Activated CD4-positive, alpha-beta T cell treated with anti-CD3 and anti-CD28 coated beads for 36 hours (primary cell): ENCODE measurements at regions not wholly inside any gene's neighbourhood (a gene's known extent, or its start where the extent isn't known, plus 50 kb on each side); places are given as distances from the start of the nearest gene placed in this dataset.

ENCODE experiments used
- ATAC-seq: fragments of 200-7000 bp; cut with Tn5 transposase; one replicate; pipeline ENCODE4 v1.10.0; 2021; ENCODE audit warnings: mild to moderate bottlenecking, moderate library complexity
- CTCF ChIA-PET: fragments of 350-600 bp; sonication (Branson Sonifier 250); formaldehyde crosslinking; loops from one replicate; lab custom pipeline; 2021; ENCODE audit warnings: antibody characterized with exemption; lab: Charles Lee
- POLR2A ChIA-PET: fragments of 350-600 bp; sonication (Branson Sonifier 250); formaldehyde crosslinking; loops from one replicate; lab custom pipeline; 2021; ENCODE audit warnings: antibody characterized with exemption, inconsistent platforms; lab: Charles Lee
- DNase-seq: peaks from one replicate; pipeline ENCODE4 v3.0.0-alpha.2; 2020
- H3K27ac Mint-ChIP-seq: one replicate; pipeline ENCODE4 v1.8.0; 2021; ENCODE audit warnings: mixed read lengths
- H3K27me3 Mint-ChIP-seq: one replicate; pipeline ENCODE4 v1.8.0; 2021; ENCODE audit warnings: mixed read lengths
- H3K36me3 Mint-ChIP-seq: one replicate; pipeline ENCODE4 v1.8.0; 2021; ENCODE audit warnings: low read depth, mixed read lengths
- H3K4me1 Mint-ChIP-seq: one replicate; pipeline ENCODE4 v1.8.0; 2021; ENCODE audit warnings: mixed read lengths
- H3K4me3 Mint-ChIP-seq: one replicate; pipeline ENCODE4 v1.8.0; 2021; ENCODE audit warnings: mild to moderate bottlenecking, moderate library complexity, mixed read lengths
- H3K9me3 Mint-ChIP-seq: one replicate; pipeline ENCODE4 v1.8.0; 2021; ENCODE audit warnings: low read depth, mixed read lengths
- intact Hi-C, 2 experiments: fragments of 100-400 bp; cut with DNase I in 1 of 2; cut with micrococcal nuclease in 1 of 2; formaldehyde crosslinking; loops; one replicate each; pipeline versions ENCODE4 v1.14.2 to v1.15.1; 2022 to 2024; cut with DNase I, micrococcal nuclease

DNA sequence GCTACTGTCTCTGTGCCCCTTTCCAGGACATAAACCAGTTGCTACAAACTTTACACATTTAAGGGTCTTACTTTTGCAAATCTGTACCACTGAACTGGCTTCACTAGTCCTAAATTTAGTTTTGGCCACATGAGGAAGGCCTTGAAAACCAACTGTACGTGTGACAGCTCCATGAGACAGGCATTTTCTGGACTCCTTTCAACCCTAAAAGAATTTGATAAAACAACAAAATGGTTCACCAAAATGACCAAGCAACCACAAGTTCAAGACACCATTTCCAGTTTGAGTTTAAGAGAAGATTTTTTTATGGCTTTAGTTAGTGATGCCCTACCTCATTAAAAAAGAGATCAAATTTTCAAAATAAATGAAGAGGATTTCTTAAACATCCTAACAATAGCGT, 246.4 kb downstream of the ZNF674 start:
- CTCF ChIA-PET = no interaction called here
- POLR2A ChIA-PET = no interaction called here
- ATAC-seq (no peak), DNase-seq (no peak)
- H3K27me3 Mint-ChIP-seq = no peaks in the 10 kb centered on the region
- H3K4me1 Mint-ChIP-seq = no peaks in the 10 kb centered on the region
- no peaks in the 10 kb centered on the region for H3K9me3 Mint-ChIP-seq
- H3K4me3 Mint-ChIP-seq = no peak overlapping the region
- intact Hi-C loops = no loop called here
- no peaks in the 10 kb centered on the region for H3K36me3 Mint-ChIP-seq
- no peak overlapping the region for H3K27ac Mint-ChIP-seq

DNA sequence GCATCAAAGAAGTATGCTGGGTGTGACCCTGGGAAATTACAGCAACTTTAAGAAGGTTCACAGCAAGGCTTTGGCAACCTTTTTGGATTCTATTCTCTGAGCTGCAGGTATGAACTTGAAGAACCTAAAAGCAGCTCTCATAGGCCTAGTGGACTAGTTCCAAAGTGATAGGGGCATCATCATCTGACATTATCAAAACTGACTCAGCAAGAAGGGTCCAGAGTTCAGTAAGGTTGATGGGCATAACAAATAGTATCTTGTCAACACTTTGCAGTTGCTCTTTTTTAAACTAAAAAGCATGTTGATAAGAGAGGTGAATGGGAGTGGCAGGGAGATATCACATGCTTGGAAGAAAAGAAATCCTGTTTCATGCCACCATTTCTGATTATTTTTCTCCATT, 249.3 kb downstream of the ZNF674 start:
- no peak for ATAC-seq
- CTCF ChIA-PET = no interaction called here
- POLR2A ChIA-PET = no interaction called here
- H3K36me3 Mint-ChIP-seq = no peaks in the 10 kb centered on the region
- no peak for DNase-seq
- H3K4me3 Mint-ChIP-seq = no peak overlapping the region
- no peaks in the 10 kb centered on the region for H3K4me1 Mint-ChIP-seq
- intact Hi-C loops = no loop called here
- no peaks in the 10 kb centered on the region for H3K27me3 Mint-ChIP-seq
- no peak overlapping the region for H3K27ac Mint-ChIP-seq
- H3K9me3 Mint-ChIP-seq = peaks cover 3% of the 10 kb centered on the region

DNA sequence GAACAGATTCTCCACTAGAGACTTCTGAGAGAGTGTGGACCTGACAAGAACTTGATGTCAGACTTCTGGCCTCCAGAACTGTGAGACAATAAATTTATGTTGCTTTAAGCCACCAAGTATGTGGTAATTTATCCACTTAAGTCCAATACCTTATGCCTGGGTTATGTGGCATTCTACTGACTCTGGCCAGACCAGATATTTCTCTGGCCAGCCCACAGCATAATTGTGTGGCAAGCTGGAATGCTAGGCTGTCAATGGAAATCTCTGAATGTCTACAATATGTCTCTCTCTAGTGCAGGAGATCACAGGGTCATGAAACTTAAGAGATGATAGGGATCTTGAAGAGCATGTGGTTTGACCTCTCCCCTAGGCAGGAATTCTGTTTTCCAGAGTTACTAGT, 251.0 kb downstream of the ZNF674 start:
- Mint-ChIP-seq H3K4me3 (no peak overlapping the region), H3K4me1 (no peaks in the 10 kb centered on the region), H3K9me3 (peaks cover 3% of the 10 kb centered on the region), H3K27ac (no peak overlapping the region), H3K36me3 (no peaks in the 10 kb centered on the region), H3K27me3 (no peaks in the 10 kb centered on the region)
- POLR2A ChIA-PET = no interaction called here
- DNase-seq (no peak), ATAC-seq (no peak)
- CTCF ChIA-PET = no interaction called here
- intact Hi-C loops = no loop called here

DNA sequence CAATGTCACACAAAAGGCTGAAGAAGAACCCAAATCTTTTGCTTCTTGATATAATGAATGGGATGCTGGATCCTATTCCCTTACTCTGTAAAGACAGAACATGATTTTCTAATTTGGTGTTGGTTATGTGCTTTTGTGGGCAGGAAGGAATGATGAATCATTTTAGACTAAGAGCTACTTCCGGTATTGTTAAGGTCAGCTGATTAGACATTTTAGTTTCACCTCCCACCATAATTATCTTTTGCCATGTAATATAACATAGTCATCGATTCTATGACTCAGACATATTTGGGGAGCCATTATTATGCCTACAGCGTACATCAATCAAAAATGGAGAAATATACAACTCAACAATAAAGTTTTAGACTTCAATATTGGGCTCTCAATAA, 265.3 kb downstream of the ZNF674 start:
- no peak overlapping the region for H3K4me3 Mint-ChIP-seq
- no peaks in the 10 kb centered on the region for H3K9me3 Mint-ChIP-seq
- no peaks in the 10 kb centered on the region for H3K36me3 Mint-ChIP-seq
- no peaks in the 10 kb centered on the region for H3K27me3 Mint-ChIP-seq
- DNase-seq (no peak), ATAC-seq (peak; percentile 60)
- intact Hi-C loops = loop anchor here (2.0 to 5.0 kb wide), 2 partner anchors 42 to 45 kb away; no protein-coding TSS in a partner anchor
- ChIA-PET POLR2A (no interaction called here), CTCF (no interaction called here)
- H3K27ac Mint-ChIP-seq = no peak overlapping the region
- H3K4me1 Mint-ChIP-seq = peaks cover 26% of the 10 kb centered on the region

DNA sequence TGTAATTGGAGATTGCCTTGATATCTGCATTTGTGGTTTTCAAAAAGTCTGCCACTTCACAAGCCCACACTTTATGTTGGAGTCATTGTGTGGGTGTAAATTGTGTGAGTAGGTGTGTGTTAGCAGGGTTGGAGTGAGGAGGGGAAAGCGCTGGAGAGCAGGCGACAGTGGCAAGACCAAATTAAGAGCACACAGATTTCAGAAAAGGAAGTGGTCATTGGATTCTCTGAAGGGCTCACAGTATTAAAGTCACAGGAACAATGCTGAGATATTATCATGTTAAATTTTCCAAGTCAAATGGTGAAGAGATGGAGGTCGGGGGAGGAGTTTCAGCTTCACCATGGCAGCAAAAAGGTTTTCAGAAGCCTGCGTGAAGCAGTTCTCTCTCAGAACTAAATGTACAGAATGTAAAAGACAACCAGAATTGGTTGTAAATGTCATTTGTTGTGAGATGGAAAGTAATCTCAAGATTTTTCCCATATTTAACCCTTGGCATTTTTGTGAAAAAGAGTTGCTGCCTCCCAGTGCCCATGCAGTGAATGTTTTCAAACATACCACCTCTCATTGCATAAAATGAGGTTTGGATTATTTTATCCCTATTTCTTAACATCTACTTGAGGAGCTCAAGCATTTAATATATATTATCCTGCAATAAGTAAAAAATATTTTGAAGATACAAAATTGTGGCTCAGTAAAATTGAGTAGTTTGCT, 265.9 kb downstream of the ZNF674 start:
- Mint-ChIP-seq H3K27ac (peak overlapping the region; percentile 82), H3K4me1 (peaks cover 26% of the 10 kb centered on the region), H3K4me3 (peak overlapping the region; percentile 34), H3K9me3 (no peaks in the 10 kb centered on the region), H3K36me3 (no peaks in the 10 kb centered on the region), H3K27me3 (no peaks in the 10 kb centered on the region)
- POLR2A ChIA-PET = no interaction called here
- CTCF ChIA-PET = no interaction called here
- peak; percentile 57 for ATAC-seq
- intact Hi-C loops = loop anchor here (2.0 to 5.0 kb wide), 2 partner anchors 43 to 45 kb away; no protein-coding TSS in a partner anchor
- DNase-seq = peak; percentile 5

DNA sequence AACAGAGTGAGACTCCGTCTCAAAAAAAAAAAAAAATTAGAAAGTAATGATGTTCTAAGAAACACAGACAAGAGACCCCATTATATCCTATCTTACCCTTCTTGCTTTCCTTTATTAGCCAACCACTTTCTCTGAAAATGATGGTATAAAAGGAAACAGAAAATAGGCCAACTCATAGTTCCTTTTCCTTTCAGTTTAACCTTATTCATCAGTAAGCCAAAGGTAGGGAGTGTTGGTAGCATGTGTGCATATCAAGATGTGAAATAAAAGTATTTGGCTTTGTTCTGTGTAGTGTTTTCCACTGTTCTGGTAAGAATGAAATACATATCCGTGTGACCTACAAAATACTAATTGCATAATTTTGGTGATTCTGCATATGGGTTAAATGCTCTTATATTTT, 266.6 kb downstream of the ZNF674 start:
- peaks cover 26% of the 10 kb centered on the region for H3K4me1 Mint-ChIP-seq
- DNase-seq = no peak
- CTCF ChIA-PET = no interaction called here
- peak overlapping the region; percentile 31 for H3K27ac Mint-ChIP-seq
- no peaks in the 10 kb centered on the region for H3K36me3 Mint-ChIP-seq
- peak; percentile 52 for ATAC-seq
- no peaks in the 10 kb centered on the region for H3K9me3 Mint-ChIP-seq
- intact Hi-C loops = loop anchor here (2.0 to 5.0 kb wide), 2 partner anchors 44 to 46 kb away; no protein-coding TSS in a partner anchor
- peak overlapping the region; percentile 34 for H3K4me3 Mint-ChIP-seq
- POLR2A ChIA-PET = no interaction called here
- no peaks in the 10 kb centered on the region for H3K27me3 Mint-ChIP-seq

DNA sequence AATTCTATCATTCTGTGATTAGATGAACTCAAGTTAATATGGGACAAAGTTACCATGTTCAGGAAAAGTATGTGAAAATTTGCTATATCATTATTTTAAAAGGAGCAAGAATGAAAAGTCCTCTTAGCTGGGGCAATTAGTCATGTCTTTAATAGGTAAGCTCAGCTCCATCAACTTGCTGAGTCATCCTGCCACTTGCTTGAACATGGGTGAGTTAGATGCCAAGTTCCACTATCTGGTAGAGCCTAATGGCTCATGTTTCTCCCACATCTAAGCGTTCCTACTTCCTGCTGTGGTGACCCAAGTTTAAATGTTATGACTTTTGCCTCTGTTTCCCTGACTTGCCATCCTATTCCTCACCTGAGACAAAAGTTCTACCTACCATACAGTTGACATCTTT, 276.8 kb downstream of the ZNF674 start:
- Mint-ChIP-seq H3K9me3 (no peaks in the 10 kb centered on the region), H3K4me3 (no peak overlapping the region), H3K4me1 (peaks cover 5% of the 10 kb centered on the region), H3K27ac (no peak overlapping the region), H3K27me3 (no peaks in the 10 kb centered on the region), H3K36me3 (no peaks in the 10 kb centered on the region)
- CTCF ChIA-PET = no interaction called here
- POLR2A ChIA-PET = no interaction called here
- intact Hi-C loops = no loop called here
- DNase-seq (peak; percentile 32), ATAC-seq (peak; percentile 76)

DNA sequence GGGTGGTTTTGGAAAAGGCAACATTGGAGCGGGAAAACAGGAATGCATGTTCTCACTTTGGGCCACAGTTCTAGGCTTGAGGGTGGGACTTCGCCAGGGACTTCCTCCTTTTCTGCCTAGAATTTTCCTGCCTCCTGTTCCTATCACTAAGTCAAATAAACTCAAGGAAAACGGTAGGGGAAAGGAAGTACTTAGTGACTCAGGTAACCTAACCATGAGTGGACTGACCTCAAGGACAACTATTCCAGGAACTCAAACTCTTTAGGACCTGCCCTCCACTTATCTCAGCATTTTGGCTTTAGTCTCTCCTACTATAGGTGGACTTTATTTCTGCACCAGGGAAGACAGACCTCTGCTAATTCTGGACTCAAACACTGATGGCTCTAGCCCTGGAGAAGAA, 281.7 kb downstream of the ZNF674 start:
- CTCF ChIA-PET = interaction anchor here (0.6 kb wide), 1 partner anchor 339 kb away, joined by 3 read pairs; no protein-coding TSS in a partner anchor
- Mint-ChIP-seq H3K27ac (no peak overlapping the region), H3K4me1 (peaks cover 3% of the 10 kb centered on the region), H3K36me3 (no peaks in the 10 kb centered on the region), H3K4me3 (no peak overlapping the region), H3K9me3 (no peaks in the 10 kb centered on the region), H3K27me3 (no peaks in the 10 kb centered on the region)
- intact Hi-C loops = no loop called here
- DNase-seq = no peak
- POLR2A ChIA-PET = no interaction called here
- ATAC-seq = no peak

DNA sequence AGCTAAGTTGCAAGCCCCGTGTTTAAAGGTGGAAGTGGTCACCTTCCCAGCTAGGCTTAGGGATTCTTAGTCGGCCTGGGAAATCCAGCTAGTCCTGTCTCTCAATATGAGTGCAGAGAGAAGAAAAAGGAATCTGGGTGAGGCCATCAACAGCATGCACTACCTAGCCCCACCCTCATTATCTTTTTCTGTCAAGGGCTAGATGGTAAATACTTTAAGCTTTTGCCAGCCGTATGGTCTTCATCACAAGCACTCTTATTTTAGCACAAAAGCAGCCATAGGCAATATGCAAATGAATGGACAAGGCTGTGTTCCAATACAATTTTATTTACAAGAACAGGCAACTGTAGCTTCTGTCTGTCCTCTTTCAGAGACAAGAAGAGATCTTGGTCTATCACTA, 282.9 kb downstream of the ZNF674 start:
- Mint-ChIP-seq H3K4me1 (peaks cover 4% of the 10 kb centered on the region), H3K36me3 (no peaks in the 10 kb centered on the region), H3K4me3 (no peak overlapping the region), H3K27me3 (no peaks in the 10 kb centered on the region), H3K27ac (no peak overlapping the region), H3K9me3 (no peaks in the 10 kb centered on the region)
- no peak for DNase-seq
- ChIA-PET CTCF (interaction anchor here (0.6 kb wide), 1 partner anchor 16 kb away, joined by 3 read pairs; no protein-coding TSS in a partner anchor), POLR2A (no interaction called here)
- ATAC-seq = no peak
- intact Hi-C loops = no loop called here

DNA sequence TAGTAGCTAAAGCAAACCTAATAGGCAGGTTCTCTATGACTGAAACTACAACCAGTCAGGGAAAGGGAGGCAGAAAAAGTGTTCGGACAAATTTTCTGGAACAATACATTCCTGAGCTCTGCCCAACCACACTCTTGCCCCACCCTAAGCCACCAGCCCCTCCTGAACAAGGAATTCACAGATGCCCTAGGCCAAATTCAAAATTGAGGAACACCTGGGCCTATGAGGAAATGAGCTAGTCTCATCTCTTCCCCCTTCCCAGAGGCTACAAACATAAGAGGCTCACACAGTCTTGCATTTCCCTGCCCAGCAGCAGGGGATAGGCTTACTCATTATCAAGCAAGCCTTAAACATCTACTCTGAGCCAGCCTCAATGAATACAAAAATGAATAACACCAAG, 284.7 kb downstream of the ZNF674 start:
- Mint-ChIP-seq H3K27me3 (no peaks in the 10 kb centered on the region), H3K9me3 (no peaks in the 10 kb centered on the region)

DNA sequence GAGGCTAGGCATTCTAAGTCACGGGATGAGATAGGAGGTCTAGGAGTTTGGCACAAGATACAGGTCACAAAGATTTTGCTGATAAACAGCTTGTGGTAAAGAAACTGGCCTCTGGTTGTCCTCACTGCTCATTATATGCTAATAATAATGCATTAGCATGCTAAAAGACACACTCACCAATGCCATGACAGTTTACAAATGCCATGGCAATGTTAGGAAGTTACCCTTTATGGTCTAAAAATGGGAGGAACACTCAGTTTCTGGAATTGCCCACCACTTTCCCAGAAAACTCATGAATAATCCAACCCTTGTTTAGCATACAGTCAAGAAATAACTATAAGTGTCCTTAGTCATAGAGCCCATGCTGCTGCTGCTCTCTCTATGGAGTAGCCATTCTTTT, 286.9 kb downstream of the ZNF674 start:
- intact Hi-C loops = no loop called here

More for the DNA sequence above, 284.7 kb downstream of the ZNF674 start:
- no peaks in the 10 kb centered on the region for H3K36me3 Mint-ChIP-seq
- intact Hi-C loops = no loop called here
- ATAC-seq (no peak), DNase-seq (no peak)
- H3K4me3 Mint-ChIP-seq = no peak overlapping the region
- H3K27ac Mint-ChIP-seq = no peak overlapping the region
- peaks cover 7% of the 10 kb centered on the region for H3K4me1 Mint-ChIP-seq
- CTCF ChIA-PET = no interaction called here
- POLR2A ChIA-PET = no interaction called here

DNA sequence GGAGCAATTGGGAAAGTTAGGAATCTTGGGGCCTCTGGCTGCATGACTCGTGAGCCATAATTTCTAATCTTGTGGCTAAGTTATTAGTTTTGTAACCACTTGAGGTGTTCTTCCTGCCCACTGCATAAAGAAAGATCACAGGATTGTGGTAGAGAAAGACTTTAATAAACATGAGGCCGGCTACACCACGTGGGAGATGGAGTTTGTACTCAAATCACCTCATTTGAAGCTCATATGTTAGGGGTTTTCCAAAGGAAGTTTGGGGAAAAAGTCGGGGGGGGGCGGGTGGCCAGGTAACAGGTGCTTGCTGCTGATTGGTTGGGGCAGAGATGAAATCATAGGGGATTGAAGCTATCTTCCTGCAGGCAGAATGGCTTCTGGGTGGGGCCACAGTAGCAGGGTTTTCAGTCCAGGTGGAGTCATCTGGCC, 287.8 kb downstream of the ZNF674 start:
- Mint-ChIP-seq H3K9me3 (no peaks in the 10 kb centered on the region), H3K4me3 (no peak overlapping the region), H3K36me3 (no peaks in the 10 kb centered on the region), H3K27ac (no peak overlapping the region), H3K27me3 (no peaks in the 10 kb centered on the region), H3K4me1 (peaks cover 7% of the 10 kb centered on the region)
- CTCF ChIA-PET = interaction anchor here (0.6 kb wide), 1 partner anchor 119 kb away, joined by 3 read pairs; no protein-coding TSS in a partner anchor
- POLR2A ChIA-PET = no interaction called here
- ATAC-seq = no peak
- intact Hi-C loops = no loop called here
- DNase-seq = no peak

More for the DNA sequence above, 286.9 kb downstream of the ZNF674 start:
- H3K9me3 Mint-ChIP-seq = no peaks in the 10 kb centered on the region
- no peak for DNase-seq
- no peak overlapping the region for H3K27ac Mint-ChIP-seq
- POLR2A ChIA-PET = no interaction called here
- no peaks in the 10 kb centered on the region for H3K36me3 Mint-ChIP-seq
- H3K4me3 Mint-ChIP-seq = no peak overlapping the region
- H3K4me1 Mint-ChIP-seq = peaks cover 7% of the 10 kb centered on the region
- no peak for ATAC-seq
- CTCF ChIA-PET = no interaction called here
- no peaks in the 10 kb centered on the region for H3K27me3 Mint-ChIP-seq
